ENCODE measurements at regions not wholly inside any gene's neighbourhood (a gene's known extent, or its start where the extent isn't known, plus 50 kb on each side); places are given as distances from the start of the nearest gene placed in this dataset.

DNA sequence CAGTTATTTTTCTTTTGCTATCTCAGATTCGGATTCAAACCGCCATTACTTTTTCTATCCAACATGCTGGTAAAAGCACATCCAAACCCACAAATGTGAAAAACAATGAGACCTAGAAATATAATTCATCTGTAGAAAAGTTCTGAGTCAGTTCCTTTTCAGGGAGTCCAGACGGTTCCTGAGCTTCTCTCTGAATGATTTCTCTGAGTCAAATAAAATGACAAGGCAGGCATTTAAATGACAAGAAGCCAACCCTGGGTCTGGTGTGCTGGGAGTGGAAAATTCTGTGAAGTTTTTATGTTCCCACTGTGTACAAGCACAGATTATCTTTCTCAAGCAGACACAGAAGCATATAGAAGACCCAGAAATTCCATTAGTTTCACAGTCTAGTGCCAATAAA lies 96.3 kb upstream of the ANKRD1 start:
- TF ChIP-seq POLR2A (IDR thresholded peaks at IDR 0.05; ENCODE audit: low read length) (no peak), GATA1 (IDR thresholded peaks at IDR 0.05; ENCODE audit: low read depth, low read length) (no peak)

Data from erythroblast (primary cell).